ENCODE measurements at regions not wholly inside any gene's neighbourhood (a gene's known extent, or its start where the extent isn't known, plus 50 kb on each side); places are given as distances from the start of the nearest gene placed in this dataset.

- WGBS, 2 donors = 93 to 97% methylated on average over 1 of the region's 1 CpG
- H3K4me3 ChIP-seq = no peak overlapping the region
- H3K9me3 ChIP-seq = no peaks in the 10 kb centered on the region
- no peaks in the 10 kb centered on the region for H3K27me3 ChIP-seq
- DNase-seq (no peak), ATAC-seq (no peak), FAIRE-seq (no peak)
- no peak overlapping the region for H3K27ac ChIP-seq
- H3K36me3 ChIP-seq = no peaks in the 10 kb centered on the region
- no peaks in the 10 kb centered on the region for H3K4me1 ChIP-seq
- intact Hi-C loops (cut with DNase I) = no loop called here
- no peak for TF ChIP-seq CTCF (IDR thresholded peaks at IDR 0.05)
Observed at GRCh38 chr4:100797356-100797755, 279.5 kb upstream of the EMCN start.

- intact Hi-C loops (cut with DNase I) = no loop called here
Observed at GRCh38 chr4:100796332-100796731, 278.5 kb upstream of the EMCN start.

GRCh38 chr4:100795581-100795980 lies 277.8 kb upstream of the EMCN start:
- no peak overlapping the region for H3K4me3 ChIP-seq
- no peaks in the 10 kb centered on the region for H3K27me3 ChIP-seq
- H3K27ac ChIP-seq = no peak overlapping the region
- no peaks in the 10 kb centered on the region for H3K36me3 ChIP-seq
- intact Hi-C loops (cut with DNase I) = no loop called here
- ATAC-seq (no peak), FAIRE-seq (no peak), DNase-seq (no peak)
- H3K9me3 ChIP-seq = no peaks in the 10 kb centered on the region
- WGBS, 2 donors = 46 to 48% methylated on average over 1 of the region's 1 CpG
- no peaks in the 10 kb centered on the region for H3K4me1 ChIP-seq
- TF ChIP-seq CTCF (IDR thresholded peaks at IDR 0.05) = no peak

More at GRCh38 chr4:100796332-100796731, 278.5 kb upstream of the EMCN start:
- 75 to 83% methylated on average over 2 of the region's 2 CpGs for WGBS, 2 donors
- no peak overlapping the region for H3K4me3 ChIP-seq
- ATAC-seq = no peak
- no peak for TF ChIP-seq CTCF (IDR thresholded peaks at IDR 0.05)
- no peak overlapping the region for H3K27ac ChIP-seq
- no peak for DNase-seq
- no peaks in the 10 kb centered on the region for H3K36me3 ChIP-seq
- no peaks in the 10 kb centered on the region for H3K4me1 ChIP-seq
- no peak for FAIRE-seq
- no peaks in the 10 kb centered on the region for H3K27me3 ChIP-seq
- no peaks in the 10 kb centered on the region for H3K9me3 ChIP-seq

GRCh38 chr4:100790836-100791615 lies 273.2 kb upstream of the EMCN start:
- TF ChIP-seq CTCF (IDR thresholded peaks at IDR 0.05) = no peak
- FAIRE-seq = no peak
- Histone ChIP-seq H3K4me1 (peaks cover 0 to 11% (median 0%) of the 10 kb centered on the region in 3 donors), H3K27ac (no peak overlapping the region), H3K9me3 (no peaks in the 10 kb centered on the region), H3K4me3 (no peak overlapping the region), H3K27me3 (no peaks in the 10 kb centered on the region), H3K36me3 (no peaks in the 10 kb centered on the region)
- no peak for ATAC-seq
- WGBS, 2 donors = 75 to 76% methylated on average over 9 of the region's 9 CpGs
- no peak for DNase-seq
- intact Hi-C loops (cut with DNase I) = no loop called here

- no peak for FAIRE-seq
- no peak for TF ChIP-seq CTCF (IDR thresholded peaks at IDR 0.05)
- DNase-seq = no peak
- Histone ChIP-seq H3K36me3 (no peaks in the 10 kb centered on the region), H3K27me3 (no peaks in the 10 kb centered on the region), H3K4me1 (peaks cover 0 to 11% (median 0%) of the 10 kb centered on the region in 3 donors), H3K27ac (no peak overlapping the region), H3K9me3 (no peaks in the 10 kb centered on the region), H3K4me3 (no peak overlapping the region)
- intact Hi-C loops (cut with DNase I) = no loop called here
- no peak for ATAC-seq
Observed at GRCh38 chr4:100789991-100790390, 272.2 kb upstream of the EMCN start.
